Ectodermal cell (in vitro differentiated cells): ENCODE measurements at regions not wholly inside any gene's neighbourhood (a gene's known extent, or its start where the extent isn't known, plus 50 kb on each side); places are given as distances from the start of the nearest gene placed in this dataset.

Experiments used
- H3K27ac ChIP-seq: 2 replicates; pipeline ENCODE4 v1.7.0; 2013; ENCODE audit warnings: mild to moderate bottlenecking, low read depth, low read length; ENCODE audit not compliant: insufficient read depth, poor library complexity, severe bottlenecking
- H3K27me3 ChIP-seq: 2 replicates; pipeline ENCODE4 v1.7.0; 2013; ENCODE audit warnings: mild to moderate bottlenecking, low read length; ENCODE audit not compliant: insufficient read depth, control insufficient read depth, poor library complexity, severe bottlenecking
- H3K36me3 ChIP-seq: one replicate; pipeline ENCODE4 v1.7.0; 2013; ENCODE audit warnings: low read length; ENCODE audit not compliant: control insufficient read depth, insufficient read depth
- H3K4me1 ChIP-seq: one replicate; pipeline ENCODE4 v1.7.0; 2013; ENCODE audit warnings: low read length; ENCODE audit not compliant: control insufficient read depth, insufficient read depth
- H3K4me3 ChIP-seq: 2 replicates; pipeline ENCODE4 v1.7.0; 2013; ENCODE audit warnings: low read depth, low read length, control low read depth; ENCODE audit not compliant: insufficient read depth
- H3K9me3 ChIP-seq: 2 replicates; pipeline ENCODE4 v1.7.0; 2013; ENCODE audit warnings: mild to moderate bottlenecking, low read length, moderate library complexity; ENCODE audit not compliant: control insufficient read depth
- WGBS, 2 experiments: methylation state at CpG; one replicate each; pipeline ENCODE4 v1.1.7; 2013; ENCODE audit warnings: missing lambda C conversion rate in 2 of 2; 5-methylcytosine and 5-hydroxymethylcytosine counted together

DNA sequence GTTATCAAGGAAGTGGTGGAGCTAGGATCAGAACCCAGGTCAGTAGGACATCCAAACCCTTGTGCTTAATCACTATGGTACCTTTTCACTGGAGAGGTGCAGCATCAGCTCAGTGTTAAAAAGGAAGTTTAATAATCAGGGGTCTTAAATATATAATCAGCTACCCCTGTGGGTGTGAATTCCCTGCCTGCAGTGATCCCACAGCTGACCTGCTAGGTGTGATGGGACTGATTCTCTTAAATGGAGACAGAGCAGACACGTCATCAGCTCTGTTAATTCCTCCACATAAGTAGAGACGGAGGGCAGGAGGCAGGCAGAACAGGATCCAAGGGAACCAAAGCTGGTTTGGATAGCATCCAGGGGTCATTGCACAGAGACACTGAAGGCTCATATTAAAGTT lies 154.1 kb upstream of the CRBN start:
- H3K27me3 ChIP-seq, result no peaks in the 10 kb centered on the region
- no peak overlapping the region for H3K27ac ChIP-seq
- H3K36me3 ChIP-seq, result no peaks in the 10 kb centered on the region
- no peaks in the 10 kb centered on the region for H3K9me3 ChIP-seq
- H3K4me3 ChIP-seq, result no peak overlapping the region
- H3K4me1 ChIP-seq, result no peaks in the 10 kb centered on the region
- WGBS, 2 experiments, result 92 to 93% methylated on average over 2 of the region's 2 CpGs

DNA sequence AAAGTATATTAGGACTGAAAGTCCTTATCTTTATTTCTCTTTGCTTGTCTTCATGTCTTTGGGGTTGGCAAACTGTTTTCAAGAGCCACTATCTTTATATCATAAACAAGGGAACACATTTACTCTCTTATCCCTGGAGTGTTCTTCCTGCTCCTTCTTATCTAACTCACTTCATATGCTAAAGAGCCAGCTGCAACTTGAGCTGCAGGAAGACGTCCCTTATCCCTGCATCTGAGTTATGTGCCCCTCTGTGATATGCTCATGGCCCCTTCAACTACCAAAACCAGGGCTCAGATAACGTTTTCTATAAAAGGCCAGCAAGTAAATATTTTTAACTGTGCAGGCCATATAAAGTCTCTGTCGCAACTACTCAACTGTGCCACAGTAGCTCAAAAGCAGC lies 137.0 kb upstream of the CRBN start:
- no peak overlapping the region for H3K27ac ChIP-seq
- WGBS, 2 experiments, result 58 to 64% methylated on average over 3 of the region's 3 CpGs

DNA sequence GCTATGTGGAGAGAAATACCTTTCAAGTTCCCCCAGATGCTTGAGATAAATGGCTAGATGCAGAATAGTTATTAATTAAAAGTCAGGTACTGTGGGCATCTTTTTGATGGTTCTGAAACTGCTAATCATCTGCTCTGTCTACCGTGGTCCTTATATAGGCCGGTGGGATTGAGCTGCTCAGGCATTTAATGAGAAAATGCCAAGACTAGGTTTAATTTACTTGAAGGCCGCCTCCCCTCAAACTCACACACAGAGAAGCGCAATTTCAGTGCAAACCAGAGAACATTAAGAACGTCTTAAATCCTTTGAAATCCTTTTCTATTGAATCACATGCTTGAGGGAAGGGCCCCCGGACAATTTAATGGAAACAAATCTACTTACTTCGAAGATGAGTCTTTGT lies 136.4 kb upstream of the CRBN start:
- Histone ChIP-seq H3K36me3 (no peaks in the 10 kb centered on the region), H3K27me3 (no peaks in the 10 kb centered on the region), H3K4me1 (no peaks in the 10 kb centered on the region), H3K27ac (no peak overlapping the region), H3K9me3 (no peaks in the 10 kb centered on the region), H3K4me3 (no peak overlapping the region)
- WGBS, 2 experiments, result 91 to 93% methylated on average over 7 of the region's 7 CpGs

More for the DNA sequence above, 137.0 kb upstream of the CRBN start:
- Histone ChIP-seq H3K36me3 (no peaks in the 10 kb centered on the region), H3K9me3 (no peaks in the 10 kb centered on the region), H3K27me3 (no peaks in the 10 kb centered on the region), H3K4me1 (no peaks in the 10 kb centered on the region), H3K4me3 (no peak overlapping the region)

DNA sequence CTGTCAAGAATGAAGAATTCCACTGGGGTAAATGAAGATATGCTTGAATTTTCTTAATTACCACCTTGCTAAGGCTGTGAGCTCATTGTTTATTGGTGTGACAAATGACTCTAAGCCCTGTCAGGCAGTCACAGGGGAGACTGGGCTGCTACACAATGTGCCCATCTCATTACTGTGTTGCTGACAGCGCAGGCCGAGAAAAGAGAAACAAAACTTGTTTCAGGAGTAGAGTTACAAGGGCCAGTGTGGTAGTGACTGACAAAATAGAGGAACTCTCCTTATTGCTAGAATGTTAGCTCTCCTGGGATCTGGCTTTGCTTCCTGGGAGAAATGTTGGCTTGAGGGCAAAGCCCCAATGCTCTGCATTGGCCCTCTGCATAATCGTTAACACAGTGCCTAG lies 130.4 kb upstream of the CRBN start:
- Histone ChIP-seq H3K36me3 (no peaks in the 10 kb centered on the region), H3K4me3 (no peak overlapping the region), H3K9me3 (no peaks in the 10 kb centered on the region), H3K27me3 (no peaks in the 10 kb centered on the region), H3K27ac (no peak overlapping the region), H3K4me1 (peaks cover 9% of the 10 kb centered on the region)
- 52 to 74% methylated on average over 2 to 3 of the region's 3 CpGs for WGBS, 2 experiments

DNA sequence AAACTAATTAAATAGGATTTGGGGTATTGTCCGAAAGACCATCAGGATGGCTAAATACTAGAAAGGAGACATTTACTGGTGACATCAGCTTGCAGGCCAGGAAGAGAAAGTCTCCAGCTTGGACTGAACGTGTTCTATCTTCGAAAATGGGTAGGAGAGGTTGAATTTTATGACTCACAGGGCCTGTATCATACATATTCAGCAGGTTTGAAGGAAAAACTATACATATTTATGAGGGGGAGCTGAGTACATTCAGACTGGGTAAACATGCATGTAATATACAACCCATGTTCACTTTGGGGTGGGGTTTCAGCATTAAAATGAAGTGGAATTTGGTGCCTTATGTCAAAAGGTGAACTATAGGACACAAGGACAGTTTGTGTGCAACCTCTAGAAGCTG lies 129.3 kb upstream of the CRBN start:
- Histone ChIP-seq H3K27me3 (no peaks in the 10 kb centered on the region), H3K4me1 (peaks cover 9% of the 10 kb centered on the region), H3K4me3 (no peak overlapping the region), H3K9me3 (no peaks in the 10 kb centered on the region), H3K27ac (no peak overlapping the region), H3K36me3 (no peaks in the 10 kb centered on the region)
- WGBS, 2 experiments, result 91 to 100% methylated on average over 3 of the region's 3 CpGs

DNA sequence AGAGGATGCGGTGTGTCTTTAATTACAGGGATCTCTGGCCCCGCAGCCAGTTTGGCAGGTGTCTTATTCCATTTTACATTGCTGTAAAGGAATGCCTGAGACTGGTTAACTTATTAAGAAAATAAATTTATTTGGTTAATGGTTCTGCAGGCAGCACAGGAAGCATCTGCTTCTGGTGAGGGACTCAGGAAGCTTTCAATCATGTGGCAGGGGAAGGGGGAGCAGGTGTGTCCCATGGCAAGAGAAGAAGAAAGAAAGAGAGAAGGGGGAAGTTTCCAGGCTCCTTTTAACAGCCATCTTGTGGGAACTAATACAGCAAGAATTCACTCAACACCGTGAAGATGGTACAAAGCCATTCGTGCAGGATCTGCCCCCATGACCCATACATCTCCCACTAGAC lies 128.0 kb upstream of the CRBN start:
- no peak overlapping the region for H3K4me3 ChIP-seq
- no peaks in the 10 kb centered on the region for H3K36me3 ChIP-seq
- no peaks in the 10 kb centered on the region for H3K9me3 ChIP-seq
- no peaks in the 10 kb centered on the region for H3K27me3 ChIP-seq
- H3K27ac ChIP-seq, result no peak overlapping the region
- H3K4me1 ChIP-seq, result peaks cover 9% of the 10 kb centered on the region
- 95 to 98% methylated on average over 4 of the region's 4 CpGs for WGBS, 2 experiments

DNA sequence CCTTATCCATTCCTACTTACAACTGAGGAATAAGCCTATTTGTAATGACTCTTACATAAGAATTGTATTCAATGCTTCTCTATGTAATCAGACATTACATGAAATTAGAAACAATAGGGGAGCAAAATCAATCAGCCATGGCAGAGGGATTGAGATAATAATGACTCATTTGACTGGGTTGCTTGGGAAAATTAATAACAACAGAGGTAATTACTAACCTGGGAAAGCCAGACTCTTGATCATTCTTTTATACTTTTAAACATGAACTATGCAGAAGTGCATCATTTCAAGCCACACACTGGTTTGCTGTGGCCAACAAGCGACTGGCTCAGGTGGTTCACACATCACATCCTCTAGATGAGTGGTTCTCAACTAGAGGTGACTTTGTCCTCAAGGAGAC lies 126.3 kb upstream of the CRBN start:
- Histone ChIP-seq H3K4me3 (no peak overlapping the region), H3K9me3 (no peaks in the 10 kb centered on the region), H3K4me1 (peaks cover 9% of the 10 kb centered on the region), H3K27ac (no peak overlapping the region), H3K36me3 (no peaks in the 10 kb centered on the region), H3K27me3 (no peaks in the 10 kb centered on the region)
- 97 to 100% methylated on average over 1 of the region's 1 CpG for WGBS, 2 experiments

DNA sequence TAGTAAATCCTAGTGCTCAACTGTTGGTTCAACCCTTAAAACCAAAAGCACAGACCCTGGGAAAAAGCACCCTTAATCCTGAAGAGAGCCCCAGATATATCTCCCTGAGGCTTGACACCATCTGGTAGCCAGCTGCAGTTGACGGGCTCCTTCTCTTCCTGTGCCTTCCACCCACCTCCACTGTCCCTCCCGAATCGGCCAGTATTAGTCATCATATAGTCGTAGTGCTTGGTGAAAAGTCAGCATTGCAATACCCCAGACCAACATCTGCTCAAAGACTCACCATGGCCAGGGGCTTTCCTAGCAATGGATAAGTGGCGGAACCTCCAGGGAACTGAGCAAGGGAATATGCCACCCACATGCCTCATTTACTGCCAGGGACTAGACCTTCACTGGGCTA lies 125.6 kb upstream of the CRBN start:
- H3K36me3 ChIP-seq, result no peaks in the 10 kb centered on the region
- no peaks in the 10 kb centered on the region for H3K27me3 ChIP-seq
- 89 to 90% methylated on average over 5 of the region's 5 CpGs for WGBS, 2 experiments
- H3K4me1 ChIP-seq, result peaks cover 4% of the 10 kb centered on the region
- no peak overlapping the region for H3K4me3 ChIP-seq
- H3K27ac ChIP-seq, result no peak overlapping the region
- no peaks in the 10 kb centered on the region for H3K9me3 ChIP-seq

DNA sequence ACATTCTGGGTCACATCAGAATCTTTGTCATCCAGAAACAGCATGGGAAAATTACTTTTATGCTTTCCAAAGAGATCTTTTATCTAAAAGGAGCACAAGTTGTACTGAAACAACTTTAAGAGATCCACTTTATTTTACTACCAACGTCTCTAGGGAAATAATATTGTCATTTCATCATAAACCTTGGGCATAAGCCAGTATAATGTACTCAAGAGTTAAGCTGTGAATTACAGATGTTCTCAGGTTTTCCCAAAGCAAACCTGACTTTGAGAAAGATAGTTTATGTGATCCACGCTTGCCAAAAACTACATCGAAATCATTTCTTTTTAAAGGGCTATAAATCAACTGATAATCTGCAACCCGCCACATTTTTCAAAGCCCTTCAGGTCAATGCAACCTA lies 124.1 kb upstream of the CRBN start:
- Histone ChIP-seq H3K27ac (no peak overlapping the region), H3K27me3 (no peaks in the 10 kb centered on the region), H3K36me3 (no peaks in the 10 kb centered on the region), H3K9me3 (no peaks in the 10 kb centered on the region), H3K4me1 (no peaks in the 10 kb centered on the region), H3K4me3 (no peak overlapping the region)
- 90 to 99% methylated on average over 4 of the region's 4 CpGs for WGBS, 2 experiments

DNA sequence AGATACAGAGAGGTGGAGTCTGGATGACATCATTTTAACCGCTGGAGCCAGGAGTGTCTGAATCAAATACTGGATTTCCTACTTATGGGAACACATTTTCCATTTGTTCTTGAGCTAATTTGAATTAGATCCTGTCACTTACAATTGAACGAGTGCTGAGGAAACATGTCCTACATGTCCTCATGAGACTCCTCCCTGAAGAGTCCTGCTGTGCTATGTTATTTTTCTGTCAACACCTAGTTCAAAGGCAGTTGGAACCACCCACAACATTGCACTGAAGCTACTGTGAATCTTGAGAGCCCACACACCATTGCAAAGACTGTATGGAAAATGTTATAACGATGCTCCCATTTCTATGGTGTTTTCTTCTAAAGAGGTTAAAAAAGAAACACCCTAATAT lies 123.5 kb upstream of the CRBN start:
- Histone ChIP-seq H3K27me3 (no peaks in the 10 kb centered on the region), H3K36me3 (no peaks in the 10 kb centered on the region), H3K4me3 (no peak overlapping the region), H3K9me3 (no peaks in the 10 kb centered on the region), H3K27ac (no peak overlapping the region), H3K4me1 (no peaks in the 10 kb centered on the region)
- WGBS, 2 experiments, result 92 to 95% methylated on average over 3 of the region's 3 CpGs

DNA sequence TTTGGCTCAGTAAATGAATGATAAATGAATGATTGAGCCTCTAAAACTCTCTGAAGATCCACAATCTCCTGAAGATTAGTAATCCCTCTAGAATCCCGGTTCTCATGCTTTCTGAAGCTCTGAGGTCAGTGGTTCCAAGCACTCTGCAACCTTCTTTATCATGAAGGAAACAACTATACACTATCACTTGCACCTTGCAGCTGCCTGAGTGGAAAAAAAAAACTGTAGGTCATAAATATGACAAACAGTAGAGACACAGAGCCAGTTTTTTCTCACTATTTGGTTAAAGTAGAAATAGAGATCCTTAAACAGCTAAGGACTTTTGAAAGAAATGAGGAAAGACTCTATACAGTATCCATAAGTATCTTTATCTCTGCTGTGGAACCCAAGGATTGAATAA lies 122.0 kb upstream of the CRBN start:
- Histone ChIP-seq H3K36me3 (no peaks in the 10 kb centered on the region), H3K27ac (no peak overlapping the region), H3K4me1 (no peaks in the 10 kb centered on the region), H3K9me3 (no peaks in the 10 kb centered on the region), H3K4me3 (no peak overlapping the region), H3K27me3 (no peaks in the 10 kb centered on the region)
- WGBS, 2 experiments, result 94 to 100% methylated on average over 1 of the region's 1 CpG
